Left lung (tissue), 4 donors: ENCODE measurements at regions not wholly inside any gene's neighbourhood (a gene's known extent, or its start where the extent isn't known, plus 50 kb on each side); places are given as distances from the start of the nearest gene placed in this dataset.

Experiments
- ATAC-seq: fragments of 200-7000 bp; cut with Tn5 transposase; one replicate; pipeline ENCODE4 v1.9.1; 2020; ENCODE audit warnings: moderate library complexity
- DNase-seq, 4 donors: peaks; one replicate each; pipeline ENCODE4 v3.0.0-alpha.2; 2013 to 2020
- H3K27ac ChIP-seq, 2 donors: fragments of 200-600 bp; sonication (generic) in 1 of 2; one replicate each; pipeline versions ENCODE4 v1.5.0 to v1.8.0; 2020 to 2021
- H3K27me3 ChIP-seq, 2 donors: fragments of 200-600 bp; sonication (generic) in 1 of 2; one replicate each; pipeline versions ENCODE4 v1.5.0 to v1.8.0; 2020 to 2021
- H3K36me3 ChIP-seq, 2 donors: fragments of 200-600 bp; sonication (generic) in 1 of 2; one replicate each; pipeline versions ENCODE4 v1.5.0 to v1.8.0; 2020 to 2021
- H3K4me1 ChIP-seq, 2 donors: fragments of 200-600 bp; one replicate each; pipeline ENCODE4 v1.8.0; 2021
- H3K4me3 ChIP-seq, 2 donors: fragments of 200-600 bp; sonication (generic) in 1 of 2; one replicate each; pipeline versions ENCODE4 v1.5.0 to v1.8.0; 2020 to 2021; ENCODE audit warnings: mild to moderate bottlenecking in 1 of 2
- H3K9me3 ChIP-seq, 2 donors: fragments of 200-600 bp; sonication (generic) in 1 of 2; one replicate each; pipeline versions ENCODE4 v1.5.0 to v1.8.0; 2020 to 2021
- CTCF ChIP-seq, 2 donors: fragments of 200-600 bp; sonication (generic) in 1 of 2; IDR thresholded peaks; one replicate each; pipeline versions ENCODE4 v1.5.0 to v1.8.0; 2021; ENCODE audit warnings: antibody characterized with exemption in 2 of 2
- intact Hi-C, 2 donors: fragments of 100-400 bp; cut with DNase I; formaldehyde crosslinking; loops; one replicate each; pipeline versions ENCODE4 v1.11.2 to v1.14.2; 2022
- donor health status: DM: no; HTN: yes; CAD: no.
- donor health status: DM: no; HTN: no; CAD: no.

- intact Hi-C loops = no loop called here
- no peak overlapping the region for H3K4me3 ChIP-seq
These were observed 297.7 kb upstream of the VCX3A start for GRCh38 chrX:6832619-6833018.

DNA sequence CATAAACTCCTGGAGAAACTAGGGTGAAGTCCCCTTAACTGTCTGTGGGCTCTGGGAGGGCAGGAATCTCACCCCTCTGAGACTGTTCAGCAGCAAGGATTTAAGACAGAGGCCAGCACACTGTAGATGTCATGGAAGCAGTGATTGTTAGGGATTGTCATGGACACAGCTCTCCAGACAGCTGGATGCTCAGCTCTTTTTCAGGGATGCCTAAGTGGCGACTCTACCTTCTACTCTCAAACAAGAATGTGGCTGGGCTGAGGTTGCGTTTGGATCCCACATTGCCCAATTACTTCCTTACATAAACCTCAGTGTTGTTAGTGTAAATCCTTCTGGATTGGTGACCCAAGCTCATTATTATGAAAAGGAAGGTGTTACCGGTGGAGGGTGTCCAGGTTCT is 291.9 kb upstream of the VCX3A start:
- H3K4me1 ChIP-seq = no peaks in the 10 kb centered on the region
- no peak for TF ChIP-seq CTCF (IDR thresholded peaks at IDR 0.05)
- intact Hi-C loops = no loop called here
- no peaks in the 10 kb centered on the region for H3K36me3 ChIP-seq
- H3K9me3 ChIP-seq = no peaks in the 10 kb centered on the region
- no peaks in the 10 kb centered on the region for H3K27me3 ChIP-seq
- DNase-seq = no peak
- H3K4me3 ChIP-seq = no peak overlapping the region
- H3K27ac ChIP-seq = no peak overlapping the region
- no peak for ATAC-seq

More at GRCh38 chrX:6832619-6833018, 297.7 kb upstream of the VCX3A start:
- ATAC-seq = no peak
- no peak overlapping the region for H3K27ac ChIP-seq
- no peak for TF ChIP-seq CTCF (IDR thresholded peaks at IDR 0.05)
- no peak for DNase-seq
- no peaks in the 10 kb centered on the region for H3K27me3 ChIP-seq
- H3K4me1 ChIP-seq = no peaks in the 10 kb centered on the region
- H3K36me3 ChIP-seq = no peaks in the 10 kb centered on the region
- H3K9me3 ChIP-seq = no peaks in the 10 kb centered on the region

DNA sequence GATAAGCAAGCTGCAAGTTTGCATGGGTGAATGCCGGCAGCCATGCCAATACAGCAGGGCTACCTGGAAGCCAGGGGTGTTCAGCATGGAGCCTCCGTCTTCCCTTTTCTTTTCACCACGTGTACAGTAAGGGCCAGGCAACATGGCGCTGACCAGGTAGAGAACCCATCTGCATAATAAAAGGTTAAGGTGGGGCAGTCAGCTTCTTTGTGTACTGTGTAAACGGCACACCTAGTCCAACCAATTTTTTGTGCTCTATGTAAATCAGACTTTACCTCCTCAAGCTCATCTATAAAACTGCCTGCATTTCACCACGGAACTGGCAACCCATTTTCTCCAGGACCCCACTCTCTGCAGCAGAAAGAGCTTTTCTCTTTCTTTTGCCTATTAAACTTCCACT is 286.8 kb upstream of the VCX3A start:
- Histone ChIP-seq H3K4me3 (no peak overlapping the region), H3K36me3 (no peaks in the 10 kb centered on the region), H3K9me3 (no peaks in the 10 kb centered on the region), H3K27me3 (no peaks in the 10 kb centered on the region), H3K27ac (no peak overlapping the region), H3K4me1 (no peaks in the 10 kb centered on the region)
- ATAC-seq (no peak), DNase-seq (no peak)
- intact Hi-C loops = no loop called here
- TF ChIP-seq CTCF (IDR thresholded peaks at IDR 0.05) = no peak

GRCh38 chrX:6813836-6814370 is 279.0 kb upstream of the VCX3A start:
- no peak for DNase-seq
- no peaks in the 10 kb centered on the region for H3K9me3 ChIP-seq
- no peaks in the 10 kb centered on the region for H3K4me1 ChIP-seq
- no peak overlapping the region for H3K4me3 ChIP-seq
- no peak for TF ChIP-seq CTCF (IDR thresholded peaks at IDR 0.05)
- intact Hi-C loops = no loop called here
- ATAC-seq = no peak
- H3K27me3 ChIP-seq = no peaks in the 10 kb centered on the region
- H3K36me3 ChIP-seq = no peaks in the 10 kb centered on the region
- H3K27ac ChIP-seq = no peak overlapping the region

- Histone ChIP-seq H3K9me3 (no peaks in the 10 kb centered on the region), H3K27me3 (no peaks in the 10 kb centered on the region), H3K36me3 (no peaks in the 10 kb centered on the region), H3K4me3 (no peak overlapping the region), H3K27ac (no peak overlapping the region), H3K4me1 (no peaks in the 10 kb centered on the region)
- ATAC-seq (no peak), DNase-seq (no peak)
- intact Hi-C loops = no loop called here
- no peak for TF ChIP-seq CTCF (IDR thresholded peaks at IDR 0.05)
These were observed 277.2 kb upstream of the VCX3A start for GRCh38 chrX:6812087-6812486.
